SK-N-SH treated with all-trans-retinoic acid at 6 μM for 48 hours (cell line): ENCODE measurements at regions not wholly inside any gene's neighbourhood (a gene's known extent, or its start where the extent isn't known, plus 50 kb on each side); places are given as distances from the start of the nearest gene placed in this dataset.

ENCODE experiments used
- ATAC-seq: fragments of 200-7000 bp; cut with Tn5 transposase; 3 replicates; pipeline ENCODE4 v1.9.1; 2020; ENCODE audit warnings: mild to moderate bottlenecking, moderate library complexity
- ARNTL ChIP-seq: fragments of 450-650 bp; formaldehyde crosslinking; IDR thresholded peaks from 2 replicates; pipeline ENCODE4 v1.5.0; 2020; ENCODE audit warnings: low read depth, mild to moderate bottlenecking, moderate library complexity, borderline replicate concordance
- BACH2 ChIP-seq: fragments of 250-450 bp; sonication (Bioruptor Pico); IDR thresholded peaks from 2 replicates; pipeline ENCODE4 v1.9.0; 2021; ENCODE audit warnings: mild to moderate bottlenecking, borderline replicate concordance
- CREB5 ChIP-seq: fragments of 250-450 bp; sonication (Bioruptor Pico); IDR thresholded peaks from 2 replicates; pipeline ENCODE4 v1.5.1; 2020; ENCODE audit warnings: low read depth, mild to moderate bottlenecking, moderate library complexity
- CSDC2 ChIP-seq: fragments of 250-450 bp; sonication (Bioruptor Pico); IDR thresholded peaks from 2 replicates; pipeline ENCODE4 v1.5.0; 2020; ENCODE audit warnings: mild to moderate bottlenecking, moderate library complexity
- ESRRG ChIP-seq: fragments of 250-450 bp; sonication (Bioruptor Pico); IDR thresholded peaks from 2 replicates; pipeline ENCODE4 v1.6.1; 2021; ENCODE audit warnings: mild to moderate bottlenecking
- GLIS3 ChIP-seq: fragments of 250-450 bp; sonication (Bioruptor Pico); IDR thresholded peaks from 2 replicates; pipeline ENCODE4 v1.5.0; 2020; ENCODE audit warnings: mild to moderate bottlenecking, moderate library complexity
- ISL1 ChIP-seq: fragments of 250-450 bp; sonication (Bioruptor Pico); IDR thresholded peaks from 2 replicates; pipeline ENCODE4 v2.1.2; 2022; ENCODE audit warnings: mild to moderate bottlenecking, moderate library complexity
- OSR1 ChIP-seq: fragments of 250-450 bp; sonication (Bioruptor Pico); IDR thresholded peaks from 2 replicates; pipeline ENCODE4 v1.8.0; 2022; ENCODE audit warnings: moderate library complexity, mild to moderate bottlenecking, inconsistent platforms
- PATZ1 ChIP-seq: fragments of 250-450 bp; sonication (Bioruptor Pico); IDR thresholded peaks from 2 replicates; pipeline ENCODE4 v1.8.0; 2020; ENCODE audit warnings: mild to moderate bottlenecking, moderate library complexity, borderline replicate concordance
- POU6F1 ChIP-seq: fragments of 250-450 bp; sonication (Bioruptor Pico); IDR thresholded peaks from 2 replicates; pipeline ENCODE4 v1.8.0; 2021; ENCODE audit warnings: low read depth, mild to moderate bottlenecking, moderate library complexity, borderline replicate concordance
- PPARA ChIP-seq: fragments of 250-450 bp; sonication (Bioruptor Pico); IDR thresholded peaks from 2 replicates; pipeline ENCODE4 v1.5.0; 2020; ENCODE audit warnings: mild to moderate bottlenecking, borderline replicate concordance
- RARB ChIP-seq: fragments of 250-450 bp; sonication (Bioruptor Pico); IDR thresholded peaks from 2 replicates; pipeline ENCODE4 v1.8.0; 2021; ENCODE audit warnings: mild to moderate bottlenecking, moderate library complexity
- SNAI2 ChIP-seq: fragments of 250-450 bp; sonication (Bioruptor Pico); IDR thresholded peaks from 2 replicates; pipeline ENCODE4 v1.5.0; 2020; ENCODE audit warnings: mild to moderate bottlenecking, moderate library complexity
- TCF4 ChIP-seq: fragments of 250-450 bp; sonication (Bioruptor Pico); IDR thresholded peaks from 2 replicates; pipeline ENCODE4 v1.8.0; 2021; ENCODE audit warnings: mild to moderate bottlenecking, moderate library complexity, borderline replicate concordance
- TOX ChIP-seq: fragments of 250-450 bp; sonication (Bioruptor Pico); IDR thresholded peaks from 2 replicates; pipeline ENCODE4 v1.8.0; 2021; ENCODE audit warnings: mild to moderate bottlenecking, moderate library complexity, borderline replicate concordance
- TSHZ2 ChIP-seq: fragments of 250-450 bp; sonication (Bioruptor Pico); IDR thresholded peaks from 2 replicates; pipeline ENCODE4 v1.5.0; 2020; ENCODE audit warnings: mild to moderate bottlenecking, moderate library complexity
- ZC3H10 ChIP-seq: fragments of 250-450 bp; sonication (Bioruptor Pico); IDR thresholded peaks from 2 replicates; pipeline ENCODE4 v1.5.1; 2021; ENCODE audit warnings: mild to moderate bottlenecking, moderate library complexity
- ZFP3 ChIP-seq: fragments of 250-450 bp; sonication (Bioruptor Pico); IDR thresholded peaks from 2 replicates; pipeline ENCODE4 v1.5.0; 2020; ENCODE audit warnings: mild to moderate bottlenecking, moderate library complexity
- ZFP30 ChIP-seq: fragments of 450-650 bp; formaldehyde crosslinking; IDR thresholded peaks from 2 replicates; pipeline ENCODE4 v1.5.0; 2022; ENCODE audit warnings: mild to moderate bottlenecking, moderate library complexity
- ZNF565 ChIP-seq: fragments of 450-650 bp; formaldehyde crosslinking; conservative IDR thresholded peaks from 2 replicates; pipeline ENCODE4 v1.5.0; 2020; ENCODE audit warnings: low read depth, mild to moderate bottlenecking, moderate library complexity
- ZNF70 ChIP-seq: fragments of 450-650 bp; formaldehyde crosslinking; IDR thresholded peaks from 2 replicates; pipeline ENCODE4 v1.5.0; 2020; ENCODE audit warnings: mild to moderate bottlenecking, moderate library complexity
- ZNF8 ChIP-seq: fragments of 450-650 bp; formaldehyde crosslinking; IDR thresholded peaks from 2 replicates; pipeline ENCODE4 v1.5.0; 2020; ENCODE audit warnings: mild to moderate bottlenecking, moderate library complexity

- no peak for TF ChIP-seq RARB (CRISPR knock-in tag)
- TF ChIP-seq TSHZ2 (CRISPR knock-in tag): no peak
- TF ChIP-seq ZFP30 (CRISPR knock-in tag): no peak
- TF ChIP-seq ZNF565 (CRISPR knock-in tag): no peak
- no peak for TF ChIP-seq POU6F1 (CRISPR knock-in tag)
- no peak for TF ChIP-seq GLIS3 (CRISPR knock-in tag)
- TF ChIP-seq ZC3H10 (CRISPR knock-in tag): no peak
- no peak for TF ChIP-seq TOX (CRISPR knock-in tag)
- no peak for TF ChIP-seq TCF4 (CRISPR knock-in tag)
- TF ChIP-seq CSDC2: no peak
- TF ChIP-seq ESRRG (CRISPR knock-in tag): no peak
- TF ChIP-seq ZNF70 (CRISPR knock-in tag): no peak
- TF ChIP-seq SNAI2: no peak
- no peak for TF ChIP-seq ARNTL (CRISPR knock-in tag)
- TF ChIP-seq ISL1 (CRISPR knock-in tag): no peak
- TF ChIP-seq CREB5 (CRISPR knock-in tag): no peak
- TF ChIP-seq OSR1 (CRISPR knock-in tag): no peak
- no peak for TF ChIP-seq BACH2
- TF ChIP-seq ZFP3 (CRISPR knock-in tag): no peak
- ATAC-seq: no peak
Measured at GRCh38 chr7:51731075-51731474, 414.5 kb upstream of the COBL start.

GRCh38 chr7:51727441-51727840 is 410.8 kb upstream of the COBL start:
- no peak for ATAC-seq
- TF ChIP-seq GLIS3 (CRISPR knock-in tag) (no peak), ZNF70 (CRISPR knock-in tag) (no peak), CSDC2 (no peak), TSHZ2 (CRISPR knock-in tag) (no peak), SNAI2 (no peak), ZNF565 (CRISPR knock-in tag) (no peak), BACH2 (no peak), ZFP30 (CRISPR knock-in tag) (no peak), ZNF8 (CRISPR knock-in tag) (no peak), ISL1 (CRISPR knock-in tag) (no peak), TCF4 (CRISPR knock-in tag) (no peak), TOX (CRISPR knock-in tag) (no peak)

- no peak for ATAC-seq
- TF ChIP-seq POU6F1 (CRISPR knock-in tag): no peak
- no peak for TF ChIP-seq PATZ1 (CRISPR knock-in tag)
- no peak for TF ChIP-seq PPARA
- no peak for TF ChIP-seq BACH2
- no peak for TF ChIP-seq OSR1 (CRISPR knock-in tag)
- no peak for TF ChIP-seq GLIS3 (CRISPR knock-in tag)
- TF ChIP-seq ZFP30 (CRISPR knock-in tag): no peak
- no peak for TF ChIP-seq ISL1 (CRISPR knock-in tag)
- no peak for TF ChIP-seq TCF4 (CRISPR knock-in tag)
- TF ChIP-seq ZNF565 (CRISPR knock-in tag): no peak
- no peak for TF ChIP-seq TSHZ2 (CRISPR knock-in tag)
- no peak for TF ChIP-seq TOX (CRISPR knock-in tag)
Measured at GRCh38 chr7:51706851-51707250, 390.2 kb upstream of the COBL start.
